BJ (cell line): ENCODE measurements at regions not wholly inside any gene's neighbourhood (a gene's known extent, or its start where the extent isn't known, plus 50 kb on each side); places are given as distances from the start of the nearest gene placed in this dataset.

Experiments
- CTCF ChIA-PET: fragments of 350-600 bp; formaldehyde crosslinking; extraction: SDS; loops from one replicate; lab custom pipeline; 2021; ENCODE audit warnings: antibody characterized with exemption, inconsistent platforms; lab: Yijun Ruan, JAX
- POLR2A ChIA-PET: fragments of 300-600 bp; sonication (Branson Sonifier 250); formaldehyde crosslinking; extraction: SDS; loops from one replicate; lab custom pipeline; 2021; ENCODE audit warnings: antibody characterized with exemption; lab: Charles Lee
- DNase-seq: peaks from one replicate; pipeline ENCODE4 v3.0.0-alpha.2; 2011; ENCODE audit warnings: low read depth
- H3K27me3 ChIP-seq: 2 replicates; pipeline ENCODE4 v1.6.0; 2011; ENCODE audit warnings: low read length; ENCODE audit not compliant: control insufficient read depth, insufficient read depth
- H3K36me3 ChIP-seq: 2 replicates; pipeline ENCODE4 v1.5.1; 2011; ENCODE audit warnings: low read length; ENCODE audit not compliant: control insufficient read depth, insufficient read depth
- H3K4me3 ChIP-seq: 2 replicates; pipeline ENCODE4 v1.5.1; 2011; ENCODE audit warnings: low read depth, mild to moderate bottlenecking, control low read depth, low read length
- CTCF ChIP-seq: IDR thresholded peaks from 2 replicates; pipeline ENCODE4 v1.5.1; 2011; ENCODE audit warnings: low read depth, mild to moderate bottlenecking, control low read depth, inconsistent platforms, low read length, moderate library complexity; ENCODE audit not compliant: insufficient read depth

- no peaks in the 10 kb centered on the region for H3K36me3 ChIP-seq
- H3K27me3 ChIP-seq = no peaks in the 10 kb centered on the region
- CTCF ChIA-PET = no interaction called here
- DNase-seq = no peak
- POLR2A ChIA-PET = no interaction called here
- TF ChIP-seq CTCF = no peak
- no peak overlapping the region for H3K4me3 ChIP-seq
These were observed 155.9 kb upstream of the SLC13A1 start for GRCh38 chr7:123355576-123356190.

- TF ChIP-seq CTCF = no peak
- H3K27me3 ChIP-seq = no peaks in the 10 kb centered on the region
- CTCF ChIA-PET = interaction anchor here (1.0 kb wide), 1 partner anchor 9 kb away, joined by 3 read pairs; no protein-coding TSS in a partner anchor
- H3K4me3 ChIP-seq = no peak overlapping the region
- no peak for DNase-seq
- no peaks in the 10 kb centered on the region for H3K36me3 ChIP-seq
- POLR2A ChIA-PET = no interaction called here
These were observed 153.2 kb upstream of the SLC13A1 start for GRCh38 chr7:123352973-123353372.

- H3K27me3 ChIP-seq = no peaks in the 10 kb centered on the region
- POLR2A ChIA-PET = no interaction called here
- no peaks in the 10 kb centered on the region for H3K36me3 ChIP-seq
- no peak for TF ChIP-seq CTCF
- no peak overlapping the region for H3K4me3 ChIP-seq
- DNase-seq = no peak
- CTCF ChIA-PET = no interaction called here
These were observed 152.0 kb upstream of the SLC13A1 start for GRCh38 chr7:123351516-123352505.

GRCh38 chr7:123351027-123351426 is 151.3 kb upstream of the SLC13A1 start:
- no peak for DNase-seq
- H3K27me3 ChIP-seq = no peaks in the 10 kb centered on the region
- no peak overlapping the region for H3K4me3 ChIP-seq
- no peak for TF ChIP-seq CTCF
- POLR2A ChIA-PET = no interaction called here
- H3K36me3 ChIP-seq = no peaks in the 10 kb centered on the region
- CTCF ChIA-PET = no interaction called here

GRCh38 chr7:123348690-123349089 is 148.9 kb upstream of the SLC13A1 start:
- Histone ChIP-seq H3K27me3 (no peaks in the 10 kb centered on the region), H3K4me3 (no peak overlapping the region), H3K36me3 (no peaks in the 10 kb centered on the region)
- CTCF ChIA-PET = no interaction called here
- no peak for TF ChIP-seq CTCF
- DNase-seq = no peak
- POLR2A ChIA-PET = no interaction called here
